ENCODE measurements at regions not wholly inside any gene's neighbourhood (a gene's known extent, or its start where the extent isn't known, plus 50 kb on each side); places are given as distances from the start of the nearest gene placed in this dataset.

DNA sequence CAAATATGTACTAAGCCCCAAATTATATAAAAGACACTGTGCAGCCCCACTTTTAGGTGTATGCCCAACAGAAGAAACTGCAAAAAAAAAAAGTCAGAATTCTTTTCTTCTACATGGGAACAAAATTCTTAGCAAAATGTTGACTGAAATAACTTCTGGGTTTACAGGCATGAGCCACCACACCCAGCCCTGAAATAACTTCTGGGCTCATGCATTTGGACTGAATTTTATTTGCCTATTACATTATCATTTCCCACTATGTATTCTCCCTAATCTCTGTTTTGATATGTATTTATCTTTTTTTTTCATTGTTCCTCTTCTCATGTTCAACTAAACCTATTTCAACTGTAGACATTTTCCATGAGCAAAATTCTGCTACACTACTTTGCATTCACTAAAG, 169.2 kb downstream of the GRIN2B start:
- TF ChIP-seq POLR2A (IDR thresholded peaks at IDR 0.05; ENCODE audit: low read length), result no peak
- TF ChIP-seq GATA1 (IDR thresholded peaks at IDR 0.05; ENCODE audit: low read depth, low read length), result no peak
- no peak for DNase-seq

DNA sequence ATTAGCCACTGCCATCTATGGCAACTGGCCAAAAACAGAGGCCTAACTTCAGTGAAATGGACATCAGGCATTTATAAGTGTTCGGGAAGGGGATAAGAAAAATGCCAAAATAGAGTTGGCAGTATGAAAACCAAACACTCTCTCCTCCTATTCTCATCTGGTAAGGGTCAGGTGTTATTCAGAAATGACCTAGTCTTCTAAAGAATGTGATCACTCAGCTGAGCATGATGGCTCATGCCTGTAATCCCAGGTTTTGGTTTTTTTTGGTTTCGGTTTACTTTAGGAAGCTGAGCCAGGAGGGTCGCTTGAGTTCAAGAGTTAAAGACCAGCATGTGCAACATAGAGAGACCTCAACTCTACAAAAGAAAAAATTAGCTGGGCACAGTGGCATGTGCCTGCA, 170.3 kb downstream of the GRIN2B start:
- TF ChIP-seq POLR2A (IDR thresholded peaks at IDR 0.05; ENCODE audit: low read length) (no peak), GATA1 (IDR thresholded peaks at IDR 0.05; ENCODE audit: low read depth, low read length) (no peak)
- DNase-seq, result no peak

DNA sequence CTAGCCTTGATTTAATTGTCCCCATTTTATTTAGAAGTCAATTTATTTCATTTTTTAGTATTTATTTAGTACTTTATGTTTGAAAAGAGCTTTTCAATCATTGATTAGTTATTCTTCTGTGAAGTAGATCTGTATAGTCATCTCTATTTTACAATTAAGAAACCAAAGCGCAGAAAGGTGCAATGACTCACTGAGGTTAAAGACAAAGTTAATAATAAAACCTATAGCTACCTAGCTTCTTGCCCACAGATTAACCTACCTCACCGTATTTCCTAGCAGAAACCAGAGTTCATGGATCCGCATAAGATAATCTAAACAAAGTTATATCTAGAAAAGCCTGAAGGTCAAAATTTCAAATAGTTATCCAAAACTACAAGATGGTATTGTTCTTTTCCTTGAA, 176.4 kb downstream of the GRIN2B start:
- TF ChIP-seq POLR2A (IDR thresholded peaks at IDR 0.05; ENCODE audit: low read length), result no peak
- no peak for TF ChIP-seq GATA1 (IDR thresholded peaks at IDR 0.05; ENCODE audit: low read depth, low read length)
- no peak for DNase-seq

DNA sequence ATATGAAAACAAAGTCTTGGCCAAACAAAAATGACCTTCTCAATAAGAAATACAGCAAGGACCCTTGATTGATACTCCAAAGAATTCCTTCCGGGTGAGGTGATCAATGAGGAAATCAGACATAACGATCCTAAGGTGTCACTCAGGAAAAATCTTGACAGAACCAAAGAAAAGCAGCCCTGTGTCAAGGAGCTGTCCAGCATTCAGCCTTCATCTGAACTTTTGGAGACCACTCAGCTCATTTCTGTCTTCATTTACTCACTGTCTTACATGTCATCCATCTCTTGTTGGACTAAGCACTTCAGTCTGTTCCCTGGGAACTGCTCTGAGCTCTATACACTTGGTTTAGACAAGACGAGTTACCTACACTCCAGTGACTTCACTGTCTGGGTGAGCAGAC, 179.9 kb downstream of the GRIN2B start:
- no peak for DNase-seq
- TF ChIP-seq POLR2A (IDR thresholded peaks at IDR 0.05; ENCODE audit: low read length) (no peak), GATA1 (IDR thresholded peaks at IDR 0.05; ENCODE audit: low read depth, low read length) (no peak)

DNA sequence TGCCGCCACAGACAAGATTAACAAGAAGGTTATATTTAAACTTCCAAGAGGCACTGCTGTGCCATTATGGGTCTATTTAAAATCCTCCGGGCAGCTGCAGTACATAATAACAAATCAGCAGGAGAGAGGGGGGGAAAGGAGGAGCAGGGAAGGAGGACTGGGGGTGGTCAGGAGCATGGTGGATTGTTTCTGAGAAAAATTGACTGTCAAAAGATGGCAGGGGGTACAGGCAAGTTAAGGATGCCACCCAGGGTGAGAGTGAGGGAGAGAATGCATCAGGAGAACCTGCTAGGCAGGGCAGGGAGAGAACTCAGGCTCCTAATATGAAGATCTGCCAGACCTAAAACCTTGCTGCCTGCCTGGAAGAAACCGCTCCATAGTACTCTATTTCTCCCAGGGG, 181.8 kb downstream of the GRIN2B start:
- TF ChIP-seq POLR2A (IDR thresholded peaks at IDR 0.05; ENCODE audit: low read length), result no peak
- TF ChIP-seq GATA1 (IDR thresholded peaks at IDR 0.05; ENCODE audit: low read depth, low read length), result no peak
- no peak for DNase-seq

DNA sequence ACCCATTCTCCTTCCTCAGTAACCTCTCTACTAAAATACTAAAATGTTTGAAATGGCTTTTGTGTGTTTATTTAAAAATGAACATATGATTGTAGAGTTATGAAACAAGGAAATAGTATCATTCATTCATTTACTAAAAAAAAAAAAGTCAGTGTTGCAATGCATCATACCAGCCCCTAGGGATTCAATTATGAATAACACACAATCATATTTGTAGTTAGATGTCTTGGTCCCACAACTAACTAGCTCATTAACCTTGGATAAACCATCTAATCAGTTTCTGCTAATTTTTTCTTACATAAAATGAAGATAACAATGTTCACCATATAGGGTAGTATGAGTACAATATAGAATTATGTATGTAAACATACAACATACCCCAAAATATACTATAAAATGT, 183.2 kb downstream of the GRIN2B start:
- TF ChIP-seq GATA1 (IDR thresholded peaks at IDR 0.05; ENCODE audit: low read depth, low read length) (no peak), POLR2A (IDR thresholded peaks at IDR 0.05; ENCODE audit: low read length) (no peak)
- no peak for DNase-seq

DNA sequence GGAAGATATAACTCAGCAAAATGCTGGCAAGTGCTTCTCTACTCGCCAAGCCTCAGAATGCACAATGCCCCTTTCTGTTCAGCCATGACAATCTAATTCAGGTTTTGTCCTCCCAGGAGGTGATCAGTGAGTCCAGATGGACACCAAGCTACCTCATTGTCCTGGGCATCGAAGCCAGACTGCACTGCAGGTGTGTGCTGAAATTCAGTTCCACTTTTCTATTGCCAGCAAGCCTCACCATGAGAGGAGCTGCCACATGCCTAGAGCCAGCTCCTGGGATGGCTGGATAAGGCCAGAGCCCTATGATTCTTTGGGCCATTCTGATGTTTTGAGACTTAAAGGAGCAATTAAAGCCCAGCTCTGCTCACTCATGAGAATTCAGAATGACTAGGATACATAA, 186.7 kb downstream of the GRIN2B start:
- no peak for DNase-seq
- TF ChIP-seq POLR2A (IDR thresholded peaks at IDR 0.05; ENCODE audit: low read length), result no peak
- no peak for TF ChIP-seq GATA1 (IDR thresholded peaks at IDR 0.05; ENCODE audit: low read depth, low read length)

DNA sequence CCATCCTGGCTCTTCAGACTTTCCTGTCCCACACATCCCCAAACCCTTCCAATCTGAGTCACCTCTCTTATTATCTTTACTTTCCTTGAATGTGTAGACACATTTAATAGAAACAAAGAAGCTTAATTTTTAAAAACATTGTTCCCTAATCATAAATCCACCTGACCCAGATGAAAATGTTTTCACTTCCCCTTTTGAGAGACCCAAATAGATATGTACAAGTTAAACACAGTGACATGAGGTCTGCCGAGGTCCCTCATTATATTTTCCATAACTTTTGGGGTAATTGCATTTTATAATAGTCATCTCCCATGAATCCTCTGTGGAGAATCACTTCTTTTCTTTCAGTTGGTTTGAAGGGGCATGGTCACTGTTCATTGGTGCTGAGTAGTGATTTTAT, 191.1 kb downstream of the GRIN2B start:
- no peak for TF ChIP-seq POLR2A (IDR thresholded peaks at IDR 0.05; ENCODE audit: low read length)
- TF ChIP-seq GATA1 (IDR thresholded peaks at IDR 0.05; ENCODE audit: low read depth, low read length), result no peak
- DNase-seq, result no peak

DNA sequence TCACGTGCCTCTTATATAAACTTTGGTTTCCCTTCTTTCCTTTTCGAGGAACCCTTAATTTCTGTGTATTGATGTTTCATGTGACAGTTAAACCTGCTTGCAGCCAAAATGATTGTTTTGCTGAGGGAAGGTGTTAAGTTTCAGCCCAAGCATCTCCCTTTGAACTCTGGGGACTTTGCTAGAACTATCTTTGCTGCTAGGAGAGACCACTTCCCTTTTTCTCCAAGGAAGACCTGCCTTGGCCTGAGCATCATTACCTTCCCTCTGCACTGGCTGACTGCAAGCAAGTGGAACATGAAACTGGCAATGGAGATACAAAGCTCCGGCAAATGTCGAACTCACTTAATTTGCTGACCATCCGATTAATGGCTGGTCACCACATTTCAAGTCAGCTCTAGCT, 192.8 kb downstream of the GRIN2B start:
- DNase-seq, result no peak
- TF ChIP-seq GATA1 (IDR thresholded peaks at IDR 0.05; ENCODE audit: low read depth, low read length), result no peak
- no peak for TF ChIP-seq POLR2A (IDR thresholded peaks at IDR 0.05; ENCODE audit: low read length)

DNA sequence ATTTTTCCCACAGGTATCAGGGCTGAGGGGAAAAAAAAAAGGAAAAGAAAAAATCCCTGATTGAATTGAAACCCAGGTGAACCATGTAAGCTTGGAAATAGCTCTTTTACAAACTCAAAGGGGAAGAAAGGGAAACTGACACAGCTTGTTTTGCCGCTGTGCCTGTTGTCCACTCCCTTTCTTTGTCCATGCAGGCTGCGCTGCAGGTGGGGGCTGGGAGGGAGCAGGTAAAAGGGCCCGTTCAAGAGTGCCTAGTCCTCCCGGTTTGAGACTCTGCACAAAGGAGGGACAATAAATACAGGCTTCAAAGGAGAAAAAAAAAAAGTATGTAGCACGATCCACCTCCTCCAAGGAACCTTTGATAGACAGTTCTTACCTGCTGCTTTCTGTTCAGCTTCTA, 194.8 kb downstream of the GRIN2B start:
- TF ChIP-seq POLR2A (IDR thresholded peaks at IDR 0.05; ENCODE audit: low read length) (no peak), GATA1 (IDR thresholded peaks at IDR 0.05; ENCODE audit: low read depth, low read length) (no peak)

DNA sequence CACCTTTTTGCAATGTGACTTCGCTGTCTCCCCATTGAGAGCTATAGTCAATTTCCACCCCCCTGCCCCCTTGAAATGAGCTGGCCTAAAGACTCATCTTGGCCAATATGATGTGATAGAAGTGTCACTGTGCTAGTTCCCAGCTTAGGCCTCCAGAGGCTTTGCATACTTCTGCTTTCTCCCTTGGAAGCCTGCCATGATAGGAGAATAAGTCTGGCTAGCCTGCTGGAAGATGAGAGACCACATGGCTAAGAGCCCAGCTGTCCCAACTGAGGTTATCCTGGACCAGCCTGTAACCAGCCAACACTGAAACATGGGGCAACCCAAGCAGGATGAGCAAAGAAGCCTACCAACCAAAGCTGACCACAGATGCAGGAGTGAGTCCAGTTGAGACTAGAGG, 196.9 kb downstream of the GRIN2B start:
- DNase-seq, result no peak
- TF ChIP-seq GATA1 (IDR thresholded peaks at IDR 0.05; ENCODE audit: low read depth, low read length) (no peak), POLR2A (IDR thresholded peaks at IDR 0.05; ENCODE audit: low read length) (no peak)

More for the DNA sequence above, 194.8 kb downstream of the GRIN2B start:
- no peak for DNase-seq

DNA sequence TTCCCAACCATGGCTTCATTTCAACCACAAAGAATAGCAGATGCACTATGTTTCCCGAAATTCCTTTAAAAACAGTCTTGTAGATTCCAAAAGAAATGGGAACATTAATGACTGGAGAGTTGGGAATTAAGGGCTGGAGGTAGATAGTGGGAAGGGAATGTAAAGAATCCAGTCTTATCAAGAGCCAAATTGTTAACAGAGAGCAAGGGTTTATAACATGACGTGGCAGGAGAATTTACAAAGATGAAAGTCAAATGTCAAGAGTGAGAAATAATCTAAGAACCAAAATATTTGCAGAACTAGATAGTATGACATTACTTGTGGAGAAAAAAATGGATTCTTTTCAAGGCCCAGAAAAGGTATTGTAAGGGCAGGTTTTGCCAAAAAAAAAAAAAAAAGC, 200.9 kb downstream of the GRIN2B start:
- no peak for TF ChIP-seq POLR2A (IDR thresholded peaks at IDR 0.05; ENCODE audit: low read length)
- no peak for TF ChIP-seq GATA1 (IDR thresholded peaks at IDR 0.05; ENCODE audit: low read depth, low read length)
- no peak for DNase-seq

DNA sequence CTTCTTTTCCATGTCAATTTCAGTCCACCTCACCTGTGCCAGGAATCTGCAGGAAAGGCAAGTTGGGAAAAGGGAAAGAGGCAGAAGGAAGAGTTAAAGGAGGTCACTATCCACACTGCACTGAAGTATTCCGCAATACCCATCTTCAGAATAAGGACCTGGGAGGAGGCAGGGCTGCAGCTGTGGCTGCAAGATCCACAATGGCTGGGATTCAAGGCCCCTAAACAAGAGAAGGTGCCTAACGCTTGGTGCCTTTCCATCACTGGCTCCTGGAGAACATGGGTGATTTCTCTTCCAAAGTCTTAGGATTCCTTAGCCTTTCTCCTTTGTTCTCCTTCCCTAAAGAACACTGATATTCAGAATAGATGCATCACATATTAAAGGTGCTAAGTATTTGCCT, 204.0 kb downstream of the GRIN2B start:
- TF ChIP-seq POLR2A (IDR thresholded peaks at IDR 0.05; ENCODE audit: low read length) (no peak), GATA1 (IDR thresholded peaks at IDR 0.05; ENCODE audit: low read depth, low read length) (no peak)
- no peak for DNase-seq

DNA sequence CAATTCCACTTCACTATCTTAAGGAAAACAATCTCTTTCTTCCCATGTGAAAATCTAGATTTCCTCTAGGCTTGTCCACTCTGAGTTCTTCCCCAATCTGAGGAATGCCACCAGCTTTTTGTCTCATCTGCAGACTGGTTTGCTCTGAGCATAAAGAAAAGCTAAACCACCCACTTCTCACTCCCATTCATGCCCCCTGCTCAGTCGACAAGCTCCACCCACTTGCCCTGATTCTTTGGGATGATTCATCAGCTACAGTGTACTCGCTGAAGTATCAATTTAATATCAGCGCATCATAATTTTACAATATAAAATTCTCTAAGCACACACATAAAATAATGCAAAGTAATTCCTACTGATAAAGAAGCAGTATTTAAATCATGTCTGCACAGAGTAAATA, 209.1 kb downstream of the GRIN2B start:
- DNase-seq, result no peak

DNA sequence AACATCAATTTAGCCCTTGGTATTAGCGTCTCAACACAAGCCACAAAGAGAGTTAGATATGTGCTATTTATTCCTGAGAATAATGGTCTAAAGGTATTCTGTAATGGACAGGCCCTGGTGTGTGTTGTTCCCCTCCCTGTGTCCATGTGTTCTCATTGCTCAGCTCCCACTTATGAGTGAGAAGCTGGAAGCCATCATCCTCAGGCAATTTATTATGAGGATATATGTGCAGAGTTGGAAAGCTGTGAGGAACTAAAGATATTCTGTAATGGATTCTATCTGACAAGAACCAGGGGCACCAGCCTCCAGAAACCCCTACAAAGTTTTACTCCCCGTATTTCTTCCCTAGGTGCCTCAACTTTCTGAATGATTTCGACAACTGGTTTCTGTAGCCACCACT, 210.8 kb downstream of the GRIN2B start:
- DNase-seq, result no peak

More for the DNA sequence above, 209.1 kb downstream of the GRIN2B start:
- TF ChIP-seq POLR2A (IDR thresholded peaks at IDR 0.05; ENCODE audit: low read length) (no peak), GATA1 (IDR thresholded peaks at IDR 0.05; ENCODE audit: low read depth, low read length) (no peak)

DNA sequence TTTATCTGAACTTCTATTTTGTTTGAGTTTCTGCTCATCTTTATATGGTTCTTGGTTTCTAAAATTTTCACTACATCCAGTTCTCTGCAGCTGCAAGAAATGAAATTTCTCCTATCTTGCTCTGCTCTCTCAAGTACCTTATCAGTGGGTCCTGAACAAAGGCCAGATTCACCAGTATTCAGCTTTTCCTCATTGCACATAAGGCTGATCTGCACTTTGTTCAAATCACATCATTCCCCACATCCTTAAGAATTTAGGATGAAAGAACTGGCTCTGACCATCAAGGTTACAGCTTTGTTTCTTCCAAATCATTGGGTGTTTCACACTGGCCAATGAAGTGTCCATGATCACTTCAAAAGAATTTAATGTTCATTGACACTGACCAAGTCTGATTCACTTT, 211.4 kb downstream of the GRIN2B start:
- TF ChIP-seq GATA1 (IDR thresholded peaks at IDR 0.05; ENCODE audit: low read depth, low read length), result no peak
- no peak for TF ChIP-seq POLR2A (IDR thresholded peaks at IDR 0.05; ENCODE audit: low read length)

More for the DNA sequence above, 210.8 kb downstream of the GRIN2B start:
- no peak for TF ChIP-seq POLR2A (IDR thresholded peaks at IDR 0.05; ENCODE audit: low read length)
- TF ChIP-seq GATA1 (IDR thresholded peaks at IDR 0.05; ENCODE audit: low read depth, low read length), result no peak

More for the DNA sequence above, 211.4 kb downstream of the GRIN2B start:
- DNase-seq, result no peak

Data from erythroblast (primary cell).